ENCODE measurements at regions not wholly inside any gene's neighbourhood (a gene's known extent, or its start where the extent isn't known, plus 50 kb on each side); places are given as distances from the start of the nearest gene placed in this dataset.

DNA sequence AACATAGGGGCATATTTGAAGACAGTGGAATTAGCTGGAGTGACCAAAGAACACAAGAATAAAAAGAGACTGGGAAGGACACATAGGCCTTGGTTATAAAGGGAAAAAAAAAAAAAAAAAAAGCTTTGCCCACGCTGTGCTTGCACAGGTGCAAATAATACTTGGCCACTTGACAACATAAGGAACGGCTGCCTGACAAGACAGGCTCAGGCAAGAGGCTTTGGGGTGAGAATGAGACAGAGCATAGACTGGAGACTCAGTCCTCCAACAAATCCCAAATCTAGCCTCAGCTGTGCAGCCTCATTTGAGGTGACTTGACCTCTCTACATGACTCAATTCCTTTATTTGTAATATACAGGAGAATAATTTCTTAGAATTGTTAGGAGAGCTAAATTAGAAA, 332.8 kb upstream of the DYNLRB2 start:
- TF ChIP-seq CTCF (IDR thresholded peaks at IDR 0.05): no peak
- TF ChIP-seq POLR2A (IDR thresholded peaks at IDR 0.05): no peak
- no peak for TF ChIP-seq POLR2AphosphoS5 (IDR thresholded peaks at IDR 0.05)
